Right lobe of liver (tissue), 6 donors: ENCODE measurements at regions not wholly inside any gene's neighbourhood (a gene's known extent, or its start where the extent isn't known, plus 50 kb on each side); places are given as distances from the start of the nearest gene placed in this dataset.
"Not testable (repeated sequence)": the region's sequence is repeated elsewhere in the genome, so short reads cannot be mapped to it uniquely, and the experiment has no call there.

Experiments used
- ATAC-seq, 4 donors: fragments of 200-7000 bp; cut with Tn5 transposase; one replicate each; pipeline ENCODE4 v1.9.1; 2020; ENCODE audit warnings: mild to moderate bottlenecking in 4 of 4, moderate library complexity in 4 of 4
- DNase-seq, 3 donors: peaks; one replicate each; pipeline ENCODE4 v3.0.0-alpha.2; 2020
- H3K27ac ChIP-seq, 3 donors: fragments of 200-600 bp; one replicate each; pipeline ENCODE4 v1.8.0; 2022
- H3K27me3 ChIP-seq, 2 donors: fragments of 200-600 bp; one replicate each; pipeline ENCODE4 v1.8.0; 2022
- H3K36me3 ChIP-seq, 4 donors: fragments of 200-600 bp; sonication (generic) in 1 of 4; one replicate each; pipeline versions ENCODE4 v1.5.1 to v1.8.0; 2017 to 2022; ENCODE audit warnings: control low read depth in 1 of 4
- H3K4me1 ChIP-seq, 4 donors: fragments of 200-600 bp; sonication (generic) in 1 of 4; one replicate each; pipeline versions ENCODE4 v1.5.1 to v1.8.0; 2017 to 2022; ENCODE audit warnings: control low read depth in 1 of 4
- H3K4me3 ChIP-seq, 3 donors: fragments of 200-600 bp; one replicate each; pipeline ENCODE4 v1.8.0; 2022
- H3K9me3 ChIP-seq, 4 donors: fragments of 200-600 bp; sonication (generic) in 1 of 4; one replicate each; pipeline versions ENCODE4 v1.5.1 to v1.8.0; 2017 to 2022; ENCODE audit warnings: control low read depth in 1 of 4
- POLR2A ChIP-seq: fragments of 450-650 bp; IDR thresholded peaks from one replicate; pipeline ENCODE4 v1.6.1; 2017; ENCODE audit warnings: antibody characterized with exemption, mild to moderate bottlenecking
- WGBS: methylation state at CpG from one replicate; pipeline ENCODE4 v1.1.6; 2018; ENCODE audit warnings: low coverage, low lambda C conversion rate; ENCODE audit not compliant: insufficient coverage; ENCODE audit errors: missing lambda C conversion rate; 5-methylcytosine and 5-hydroxymethylcytosine counted together
- intact Hi-C, 2 donors: fragments of 100-400 bp; cut with DNase I; formaldehyde crosslinking; loops; one replicate each; pipeline versions ENCODE4 v1.11.2 to v1.14.1; 2022
- TF ChIP-seq, protein P1 (sequence below), 4 donors: fragments of 200-600 bp in 3 of 4; fragments of 450-650 bp in 1 of 4; IDR thresholded peaks; one replicate each; pipeline versions ENCODE4 v1.5.1 to v1.8.0; 2016 to 2022; ENCODE audit warnings: antibody characterized with exemption in 4 of 4, mild to moderate bottlenecking in 2 of 4
- donor health status: DM: no; HTN: yes; CAD: no.
- donor health status: DM: no; HTN: no; CAD: no.
- donor health status: DM: no; HTN: no; CAD: no.
- donor health status: DM: no; HTN: yes; CAD: no.
- donor health status: DM: no; HTN: yes; CAD: no.

DNA sequence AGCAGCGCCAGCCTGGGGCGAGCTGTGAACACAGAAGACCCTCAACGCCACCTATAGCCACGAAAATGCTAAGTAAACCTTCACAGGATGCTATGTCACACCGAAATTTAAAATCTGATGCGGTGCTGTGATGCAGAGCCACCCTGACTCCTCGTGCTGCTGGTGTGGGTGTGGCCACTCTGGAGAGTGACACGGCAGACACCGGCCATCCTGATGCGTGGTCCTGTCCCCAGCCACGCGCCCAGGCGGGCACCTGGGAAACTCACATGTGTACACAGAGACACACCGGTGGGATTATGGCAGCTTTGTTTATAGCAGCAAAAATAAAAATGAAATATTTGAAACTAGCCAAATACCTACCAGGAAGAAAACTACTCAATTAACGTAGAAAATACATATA, 138.3 kb upstream of the SFSWAP start:
- no peak overlapping the region for H3K27ac ChIP-seq
- no peaks in the 10 kb centered on the region for H3K27me3 ChIP-seq
- WGBS = 67% methylated on average over 11 of the region's 15 CpGs
- no peaks in the 10 kb centered on the region for H3K9me3 ChIP-seq
- TF ChIP-seq, protein P1, sequence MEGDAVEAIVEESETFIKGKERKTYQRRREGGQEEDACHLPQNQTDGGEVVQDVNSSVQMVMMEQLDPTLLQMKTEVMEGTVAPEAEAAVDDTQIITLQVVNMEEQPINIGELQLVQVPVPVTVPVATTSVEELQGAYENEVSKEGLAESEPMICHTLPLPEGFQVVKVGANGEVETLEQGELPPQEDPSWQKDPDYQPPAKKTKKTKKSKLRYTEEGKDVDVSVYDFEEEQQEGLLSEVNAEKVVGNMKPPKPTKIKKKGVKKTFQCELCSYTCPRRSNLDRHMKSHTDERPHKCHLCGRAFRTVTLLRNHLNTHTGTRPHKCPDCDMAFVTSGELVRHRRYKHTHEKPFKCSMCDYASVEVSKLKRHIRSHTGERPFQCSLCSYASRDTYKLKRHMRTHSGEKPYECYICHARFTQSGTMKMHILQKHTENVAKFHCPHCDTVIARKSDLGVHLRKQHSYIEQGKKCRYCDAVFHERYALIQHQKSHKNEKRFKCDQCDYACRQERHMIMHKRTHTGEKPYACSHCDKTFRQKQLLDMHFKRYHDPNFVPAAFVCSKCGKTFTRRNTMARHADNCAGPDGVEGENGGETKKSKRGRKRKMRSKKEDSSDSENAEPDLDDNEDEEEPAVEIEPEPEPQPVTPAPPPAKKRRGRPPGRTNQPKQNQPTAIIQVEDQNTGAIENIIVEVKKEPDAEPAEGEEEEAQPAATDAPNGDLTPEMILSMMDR (IDR thresholded peaks at IDR 0.05) = no peak
- TF ChIP-seq POLR2A = no peak
- DNase-seq = no peak
- H3K4me1 ChIP-seq = no peaks in the 10 kb centered on the region
- H3K36me3 ChIP-seq = no peaks in the 10 kb centered on the region
- intact Hi-C loops = no loop called here
- ATAC-seq = no peak
- H3K4me3 ChIP-seq = no peak overlapping the region

DNA sequence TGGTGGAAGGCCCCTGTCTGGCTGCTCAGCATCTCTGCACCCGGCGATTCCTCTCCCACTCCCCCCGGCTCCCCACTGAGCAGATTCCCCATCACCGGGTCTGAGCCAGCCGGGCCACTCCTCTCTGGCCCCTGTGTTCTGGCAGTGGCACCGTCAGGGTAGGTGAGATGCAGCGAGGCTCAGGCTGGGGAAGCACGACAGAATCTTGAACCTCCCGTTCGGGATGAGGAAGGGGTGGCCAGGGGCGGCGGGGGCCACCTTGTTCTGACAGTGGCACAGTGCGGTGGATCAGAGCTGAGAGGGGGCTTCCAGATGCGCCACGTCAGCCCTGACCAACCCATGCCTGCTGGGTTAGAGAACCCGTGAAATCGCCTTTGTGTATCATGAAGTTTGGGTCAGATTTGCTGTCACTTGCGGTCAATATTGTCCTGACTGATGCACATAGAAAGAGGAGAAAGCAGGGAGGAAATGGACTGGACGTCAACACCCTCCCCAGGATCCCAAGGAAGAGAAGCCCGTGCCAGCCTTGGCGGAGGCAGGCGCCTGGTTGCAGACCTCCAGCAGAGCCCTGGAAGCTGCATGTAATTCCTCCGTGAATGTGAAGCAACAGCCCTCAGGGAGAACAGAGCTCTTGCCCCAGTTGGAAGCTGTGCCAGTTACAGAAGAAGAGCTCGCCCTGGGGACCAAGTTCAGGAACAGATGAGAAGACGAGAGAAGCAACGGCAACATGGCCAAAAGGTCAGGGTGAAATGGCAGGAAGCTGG, 137.1 kb upstream of the SFSWAP start:
- Histone ChIP-seq H3K4me1 (no peaks in the 10 kb centered on the region), H3K9me3 (no peaks in the 10 kb centered on the region), H3K27ac (no peak overlapping the region), H3K4me3 (no peak overlapping the region), H3K36me3 (no peaks in the 10 kb centered on the region), H3K27me3 (no peaks in the 10 kb centered on the region)
- no peak for ATAC-seq
- 54% methylated on average over 14 of the region's 26 CpGs for WGBS
- intact Hi-C loops = no loop called here
- no peak for DNase-seq
- TF ChIP-seq POLR2A = no peak
- TF ChIP-seq, protein P1 (IDR thresholded peaks at IDR 0.05) = no peak

DNA sequence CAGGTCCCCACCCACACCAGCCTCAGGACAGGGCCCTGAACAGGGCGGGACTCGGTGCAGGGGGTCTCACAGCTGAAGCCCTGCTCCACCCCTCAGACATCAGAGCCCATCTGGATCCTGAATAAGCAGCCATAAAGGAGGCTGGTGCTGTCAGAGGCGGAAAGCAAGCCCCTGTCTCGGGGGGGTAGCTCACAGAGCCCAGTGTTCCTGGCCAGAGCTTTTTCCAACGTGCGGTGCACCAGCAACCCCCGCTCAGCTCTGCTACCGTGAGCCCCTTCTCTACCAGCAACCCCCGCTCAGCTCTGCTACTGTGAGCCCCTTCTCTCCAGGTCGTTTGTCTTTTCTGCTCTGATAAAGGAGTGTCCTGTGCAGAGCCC, 136.5 kb upstream of the SFSWAP start:
- intact Hi-C loops = no loop called here
- Histone ChIP-seq H3K27ac (no peak overlapping the region), H3K4me1 (no peaks in the 10 kb centered on the region), H3K27me3 (no peaks in the 10 kb centered on the region), H3K4me3 (no peak overlapping the region), H3K36me3 (no peaks in the 10 kb centered on the region), H3K9me3 (no peaks in the 10 kb centered on the region)
- DNase-seq = no peak
- ATAC-seq = no peak
- 20% methylated on average over 4 of the region's 10 CpGs for WGBS
- no peak for TF ChIP-seq POLR2A
- TF ChIP-seq, protein P1 (IDR thresholded peaks at IDR 0.05) = no peak

DNA sequence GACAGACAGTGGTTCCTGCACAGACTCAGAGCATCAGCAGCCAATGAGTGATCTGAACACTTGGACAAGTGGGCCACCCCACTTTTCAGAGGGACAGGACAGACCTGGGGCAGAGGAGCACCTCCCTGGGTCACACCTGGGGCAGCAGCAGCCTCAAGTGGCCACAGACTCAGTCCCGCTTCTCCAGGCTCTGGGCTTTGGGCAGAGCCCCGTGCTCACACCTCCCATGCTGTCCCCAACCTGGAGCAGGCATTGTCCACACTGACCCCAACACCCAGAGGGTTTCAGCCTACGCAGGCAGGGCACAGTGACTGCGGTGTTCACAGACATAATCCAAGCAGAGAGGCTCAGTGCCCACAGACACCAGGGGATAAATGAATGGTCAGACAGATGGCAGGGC, 135.5 kb upstream of the SFSWAP start:
- WGBS = no CpG with 5 or more reads among the region's 4 CpGs
- no peaks in the 10 kb centered on the region for H3K27me3 ChIP-seq

DNA sequence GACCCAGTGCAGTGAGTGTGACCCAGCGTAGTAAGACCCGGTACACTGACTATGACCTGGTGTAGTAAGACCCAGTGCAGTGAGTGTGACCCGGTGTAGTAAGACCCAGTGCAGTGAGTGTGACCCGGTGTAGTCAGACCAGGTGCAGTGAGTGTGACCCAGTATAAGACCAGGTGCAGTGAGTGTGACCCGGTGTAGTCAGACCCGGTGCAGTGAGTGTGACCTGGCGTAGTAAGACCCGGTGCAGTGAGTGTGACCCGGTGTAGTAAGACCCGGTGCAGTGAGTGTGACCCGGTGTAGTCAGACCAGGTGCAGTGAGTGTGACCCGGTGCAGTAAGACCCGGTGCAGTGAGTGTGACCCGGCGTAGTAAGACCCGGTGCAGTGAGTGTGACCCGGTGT, 134.2 kb upstream of the SFSWAP start:
- H3K9me3 ChIP-seq, H3K36me3 ChIP-seq, DNase-seq, H3K27ac ChIP-seq, ATAC-seq, intact Hi-C loops, H3K4me1 ChIP-seq, H3K4me3 ChIP-seq, H3K27me3 ChIP-seq: not testable (repeated sequence)
- 83% methylated on average over 15 of the region's 17 CpGs for WGBS

More for the DNA sequence above, 135.5 kb upstream of the SFSWAP start:
- Histone ChIP-seq H3K4me1 (no peaks in the 10 kb centered on the region), H3K4me3 (no peak overlapping the region), H3K9me3 (no peaks in the 10 kb centered on the region), H3K36me3 (no peaks in the 10 kb centered on the region), H3K27ac (no peak overlapping the region)
- intact Hi-C loops = no loop called here
- no peak for DNase-seq
- no peak for ATAC-seq
- TF ChIP-seq, protein P1 (IDR thresholded peaks at IDR 0.05) = no peak
- TF ChIP-seq POLR2A = no peak
